GM21576 (cell line): ENCODE measurements at regions not wholly inside any gene's neighbourhood (a gene's known extent, or its start where the extent isn't known, plus 50 kb on each side); places are given as distances from the start of the nearest gene placed in this dataset.
"Not testable (repeated sequence)": the region's sequence is repeated elsewhere in the genome, so short reads cannot be mapped to it uniquely, and the experiment has no call there.

Experiments
- ATAC-seq: cut with Tn5 transposase; IDR thresholded peaks from one replicate; pipeline ENCODE4 v1.9.1; 2021; ENCODE audit warnings: mild to moderate bottlenecking, moderate library complexity; ENCODE audit not compliant: unreplicated experiment

DNA sequence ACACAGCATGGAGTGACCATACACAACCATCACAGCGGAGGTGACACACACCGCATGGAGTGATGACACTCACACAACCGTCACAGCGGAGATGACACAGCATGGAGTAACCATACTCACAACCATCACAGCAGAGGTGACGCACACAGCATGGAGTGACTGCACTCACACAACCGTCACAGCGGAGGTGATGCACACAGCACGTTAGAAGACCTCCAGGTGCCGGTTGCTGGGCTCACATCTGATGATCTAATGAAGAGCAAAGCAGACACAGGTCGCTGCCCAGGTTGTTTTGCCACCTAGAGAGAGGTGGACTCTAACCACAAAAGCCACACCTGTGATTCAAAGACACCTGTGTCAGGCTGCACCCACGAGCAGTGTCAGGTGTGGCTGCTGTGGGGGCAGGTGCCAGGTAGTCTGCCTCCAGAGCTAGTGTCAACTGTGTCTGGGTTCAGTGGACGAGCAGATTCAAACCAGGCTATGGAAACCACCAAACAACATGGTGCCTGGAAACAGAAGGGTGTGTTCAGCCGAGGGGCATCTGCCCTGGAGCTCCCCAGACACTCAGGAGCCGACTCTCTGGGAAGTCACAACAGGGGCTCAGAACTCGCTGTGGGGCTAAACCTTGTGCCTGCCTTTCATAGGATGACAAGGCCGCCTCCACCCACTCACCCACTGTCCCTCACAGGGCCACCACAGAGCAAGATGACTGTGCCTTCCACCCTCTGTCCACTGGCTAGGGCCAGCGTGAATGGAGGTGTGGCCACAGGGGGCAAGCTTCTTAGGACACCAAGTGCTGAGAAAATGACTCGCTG lies 608.2 kb downstream of the TBC1D22A start:
- no peak for ATAC-seq

DNA sequence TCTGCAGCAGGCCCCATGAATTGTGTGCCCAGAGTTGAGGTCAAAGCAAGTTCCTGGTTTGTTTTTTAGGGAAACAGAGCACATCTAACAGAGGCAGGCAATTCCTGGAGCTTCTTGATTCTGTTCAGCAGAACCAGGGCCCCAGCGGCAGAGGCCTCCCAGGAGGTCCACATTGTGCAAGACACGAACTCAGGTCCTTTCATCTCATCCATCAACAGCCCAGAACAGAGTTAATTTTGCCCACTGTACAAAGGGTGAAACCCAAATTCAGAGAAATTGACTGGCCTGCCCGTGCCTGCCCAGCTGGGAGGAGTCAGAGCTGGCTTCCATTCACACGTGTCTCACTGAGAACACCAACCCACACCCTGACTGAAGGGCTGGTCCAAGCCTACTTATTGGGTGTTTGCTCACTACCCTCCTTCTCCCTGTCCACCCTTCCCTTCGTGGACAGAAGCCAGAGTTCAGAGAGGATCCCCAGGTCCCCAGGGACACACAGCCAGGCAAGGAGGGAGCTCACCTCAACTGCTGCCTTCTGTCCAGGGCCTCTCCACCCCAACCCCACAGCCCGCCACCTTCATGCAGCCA lies 607.1 kb downstream of the TBC1D22A start:
- no peak for ATAC-seq

- ATAC-seq: no peak
Observed at GRCh38 chr22:47369020-47369419, 606.6 kb downstream of the TBC1D22A start.

- no peak for ATAC-seq
Observed at GRCh38 chr22:47367993-47368945, 605.8 kb downstream of the TBC1D22A start.

GRCh38 chr22:47367107-47367690 lies 604.7 kb downstream of the TBC1D22A start:
- ATAC-seq: no peak

GRCh38 chr22:47366026-47366767 lies 603.7 kb downstream of the TBC1D22A start:
- no peak for ATAC-seq

DNA sequence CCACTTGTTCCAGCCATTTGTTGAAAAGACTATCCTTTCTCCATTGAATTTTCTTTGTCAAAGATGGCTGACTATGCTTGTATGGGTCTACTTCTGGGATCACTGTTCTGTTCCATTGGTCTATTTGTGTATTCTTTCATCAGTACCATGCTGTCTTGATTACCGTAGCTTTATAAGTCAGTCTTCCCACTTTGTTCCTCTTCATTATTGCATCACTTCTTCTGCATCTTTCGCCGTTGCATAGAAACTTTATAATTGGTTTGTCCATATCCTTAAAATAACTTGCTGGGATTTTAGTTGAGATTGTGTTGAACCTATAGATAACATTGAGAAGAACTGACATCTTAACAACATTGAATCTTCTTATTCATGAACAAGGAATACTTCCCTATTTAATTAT lies 598.8 kb downstream of the TBC1D22A start:
- no peak for ATAC-seq

DNA sequence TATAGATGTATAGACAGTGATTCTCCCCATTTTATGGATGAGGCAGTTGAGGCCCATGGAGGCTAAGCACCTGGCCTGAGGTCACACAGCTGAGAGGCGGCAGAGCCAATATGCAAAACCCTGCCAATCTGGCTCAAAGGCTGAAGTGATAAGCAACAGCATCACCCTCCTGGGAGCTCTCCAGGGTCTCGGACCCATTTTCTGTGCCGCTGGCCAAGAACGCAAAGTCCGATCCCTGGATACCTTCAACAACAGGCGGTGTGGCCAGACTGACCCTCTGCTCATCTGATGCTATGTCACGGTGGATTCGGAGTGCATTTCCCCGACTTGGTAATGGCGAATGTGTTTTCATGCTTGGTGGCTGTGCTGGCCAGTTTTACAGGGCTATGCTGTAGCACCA lies 595.0 kb downstream of the TBC1D22A start:
- ATAC-seq: no peak

DNA sequence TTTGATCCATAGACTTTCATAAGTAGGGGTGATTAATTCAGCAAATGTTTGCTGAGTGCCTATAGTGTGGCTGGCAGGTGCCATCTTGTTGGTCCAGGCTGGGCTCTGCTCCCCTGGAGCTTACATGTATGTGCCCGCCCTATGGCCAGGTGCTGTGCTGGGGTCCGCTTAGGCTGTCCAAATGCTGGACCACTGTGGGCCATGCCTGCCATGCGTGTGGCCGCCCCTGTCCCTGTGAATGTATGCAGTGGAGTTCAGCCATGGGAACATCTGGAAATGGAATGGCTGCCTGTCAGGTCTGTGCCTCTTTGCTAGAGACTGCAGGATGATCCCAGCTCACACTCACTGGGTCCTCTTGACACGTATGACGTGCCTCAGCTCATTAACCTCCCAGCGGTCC lies 594.6 kb downstream of the TBC1D22A start:
- ATAC-seq: no peak

DNA sequence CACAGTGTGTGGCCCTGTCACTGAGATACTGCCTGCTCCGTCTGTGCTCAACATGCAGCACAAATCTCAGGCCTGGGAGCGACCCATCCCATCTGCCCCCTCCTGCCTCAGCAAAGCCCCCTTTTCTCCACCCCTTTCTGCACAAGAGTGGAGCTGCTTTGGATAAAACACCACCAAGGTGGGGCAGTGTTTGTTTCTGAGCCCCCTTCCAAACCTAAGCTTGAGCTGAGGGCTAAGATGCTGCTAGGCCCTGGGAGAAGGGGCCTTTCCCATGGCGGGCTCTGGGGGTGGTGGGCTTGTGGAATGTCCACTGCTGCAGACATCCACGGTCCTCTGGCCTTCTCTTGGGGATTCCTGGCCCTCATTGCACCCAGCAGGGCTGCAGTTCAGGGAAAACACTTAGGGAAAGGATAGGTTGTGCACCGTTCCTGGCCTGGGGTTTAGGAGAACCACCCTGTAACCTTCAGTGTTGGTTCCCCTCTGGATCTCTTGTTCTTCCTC lies 594.1 kb downstream of the TBC1D22A start:
- ATAC-seq: no peak

DNA sequence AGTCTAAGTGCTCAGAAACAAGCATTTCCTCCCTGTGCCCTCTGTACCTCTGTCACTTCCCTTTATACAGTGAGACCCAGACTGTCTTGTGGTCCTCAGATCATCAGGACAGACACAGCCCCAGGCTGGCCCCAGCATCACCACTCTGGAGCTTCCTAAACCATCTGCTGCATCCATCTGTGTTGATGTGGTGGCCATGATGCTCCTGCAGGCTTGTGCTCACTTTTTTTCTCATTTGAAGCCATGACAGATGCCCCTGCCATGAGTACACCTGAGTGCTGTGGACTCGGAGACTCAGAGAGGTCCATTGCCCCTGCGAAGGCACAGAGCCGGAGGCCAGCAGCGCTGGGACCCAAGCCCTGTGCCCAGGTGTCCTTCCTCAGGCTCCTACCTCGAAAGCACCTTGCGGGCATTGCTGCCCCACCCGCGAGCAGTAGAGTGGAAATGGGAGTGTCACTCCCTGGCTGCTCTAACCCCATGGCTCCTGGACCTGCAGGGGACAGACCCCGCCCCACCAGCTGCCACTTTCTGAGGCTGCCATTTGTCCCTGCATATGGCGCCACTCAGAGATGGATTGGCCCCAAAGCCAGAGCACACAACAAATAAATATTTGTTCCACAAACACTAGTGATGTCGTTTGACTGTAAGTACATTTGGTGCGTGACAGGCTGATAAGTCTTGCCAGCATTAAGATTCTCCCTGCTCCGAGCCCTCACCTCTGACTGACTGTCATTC lies 593.5 kb downstream of the TBC1D22A start:
- ATAC-seq: no peak

DNA sequence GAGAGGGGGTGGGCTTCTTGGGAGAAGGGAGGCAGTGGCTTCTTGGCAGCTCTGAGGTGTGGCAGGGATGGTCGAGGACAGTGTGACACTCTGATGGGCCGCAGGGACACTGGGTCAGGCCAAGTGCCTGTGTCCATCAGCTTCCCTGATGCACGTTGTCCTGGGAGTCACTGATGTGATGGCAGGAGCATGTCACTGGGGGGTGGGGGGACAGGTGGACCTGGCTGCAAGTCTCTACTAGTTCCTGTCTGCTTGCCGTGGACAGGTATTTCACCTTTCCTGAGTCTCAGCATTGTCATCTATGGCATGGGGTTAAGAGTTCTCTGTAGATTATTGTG lies 592.9 kb downstream of the TBC1D22A start:
- ATAC-seq: no peak

GRCh38 chr22:47354668-47355387 lies 592.4 kb downstream of the TBC1D22A start:
- ATAC-seq: no peak

GRCh38 chr22:47352920-47353700 lies 590.7 kb downstream of the TBC1D22A start:
- no peak for ATAC-seq

DNA sequence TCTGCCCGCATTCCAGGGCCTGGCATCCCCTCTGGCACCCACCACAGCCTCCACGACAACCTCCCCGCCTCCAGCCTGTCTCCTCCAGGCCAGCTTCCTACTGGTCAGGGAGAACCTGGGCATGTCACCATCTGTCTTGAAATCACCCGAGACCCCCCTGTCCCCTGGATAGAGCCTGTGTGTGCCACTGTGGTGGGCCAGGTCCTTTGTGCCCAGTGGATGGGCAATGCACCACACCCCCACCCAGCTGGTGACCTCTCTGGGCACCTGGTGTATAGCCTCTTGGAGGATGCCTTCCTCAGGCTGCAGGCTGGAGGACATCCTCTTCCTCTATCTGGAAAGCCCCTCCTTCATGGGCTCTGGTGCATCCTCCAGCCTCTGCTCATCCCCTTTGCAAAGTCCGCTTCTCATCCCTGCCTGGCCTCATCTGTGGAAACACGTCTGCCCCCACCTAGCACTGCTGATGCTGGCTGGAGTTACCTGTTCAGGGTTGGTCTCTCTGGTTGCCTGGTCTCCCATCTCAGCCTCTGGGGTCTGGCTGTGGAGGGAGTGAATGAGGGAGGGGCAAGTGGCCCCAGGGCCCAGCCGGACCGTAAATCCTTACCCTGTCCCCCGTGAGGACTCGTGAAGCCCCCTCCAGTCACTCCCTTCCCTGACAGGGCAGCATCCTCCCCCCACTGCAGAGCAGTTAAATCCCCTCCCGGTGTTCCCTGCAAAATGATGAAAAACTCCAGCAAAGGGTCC lies 589.6 kb downstream of the TBC1D22A start:
- ATAC-seq: no peak

DNA sequence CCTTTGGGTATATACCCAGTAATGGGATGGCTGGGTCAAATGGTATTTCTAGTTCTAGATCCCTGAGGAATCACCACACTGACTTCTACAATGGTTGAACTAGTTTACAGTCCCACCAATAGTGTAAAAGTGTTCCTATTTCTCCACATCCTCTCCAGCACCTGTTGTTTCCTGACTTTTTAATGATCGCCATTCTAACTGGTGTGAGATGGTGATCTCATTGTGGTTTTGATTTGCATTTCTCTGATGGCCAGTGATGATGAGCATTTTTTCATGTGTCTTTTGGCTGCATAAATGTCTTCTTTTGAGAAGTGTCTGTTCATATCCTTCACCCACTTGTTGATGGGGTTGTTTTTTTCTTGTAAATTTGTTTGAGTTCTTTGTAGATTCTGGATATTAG lies 583.8 kb downstream of the TBC1D22A start:
- ATAC-seq: not testable (repeated sequence)

DNA sequence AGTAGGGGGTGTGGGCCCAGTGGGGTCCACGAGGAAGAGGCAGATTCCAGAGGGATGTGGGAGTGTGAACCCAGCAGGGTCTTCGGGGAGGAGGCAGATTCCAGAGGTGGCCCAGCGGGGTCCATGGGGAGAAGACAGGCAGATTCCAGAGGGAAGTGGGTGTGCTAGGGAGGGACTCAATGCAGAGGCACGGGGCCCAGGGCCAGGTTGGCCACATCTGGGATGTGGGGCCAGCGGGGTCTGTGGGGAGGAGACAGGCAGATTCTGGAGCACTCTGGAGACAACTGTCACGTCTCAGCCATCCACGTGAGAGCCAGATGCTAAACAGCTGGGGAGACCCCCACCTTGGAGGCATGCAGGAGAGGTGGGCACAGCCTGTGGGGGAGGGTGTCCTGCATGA lies 582.6 kb downstream of the TBC1D22A start:
- no peak for ATAC-seq

- ATAC-seq: no peak
Observed at GRCh38 chr22:47344414-47344813, 582.0 kb downstream of the TBC1D22A start.
